SK-N-SH (cell line): ENCODE measurements at regions not wholly inside any gene's neighbourhood (a gene's known extent, or its start where the extent isn't known, plus 50 kb on each side); places are given as distances from the start of the nearest gene placed in this dataset.

Source experiments
- CTCF ChIA-PET: fragments of 300-600, 350-600 bp; formaldehyde crosslinking; extraction: SDS; loops from one replicate; lab custom pipeline; 2021; lab: Yijun Ruan, JAX
- POLR2A ChIA-PET: fragments of 350-600 bp; sonication (Branson Sonifier 250); formaldehyde crosslinking; extraction: SDS; loops from one replicate; lab custom pipeline; 2020; ENCODE audit warnings: antibody characterized with exemption, inconsistent platforms; lab: Yijun Ruan, JAX
- DNase-seq: peaks from one replicate; pipeline ENCODE4 v3.0.0; 2012
- H2AFZ ChIP-seq: fragments of 200-600 bp; sonication (generic); 2 replicates; pipeline ENCODE4 v1.8.1; 2016; ENCODE audit warnings: antibody characterized with exemption, mild to moderate bottlenecking, low read depth
- H3F3A ChIP-seq: fragments of 200-600 bp; sonication (generic); replicated peaks from 2 replicates; pipeline ENCODE3; 2016; ENCODE audit warnings: antibody characterized with exemption, mild to moderate bottlenecking; ENCODE audit not compliant: insufficient read depth
- H3K27ac ChIP-seq, 2 experiments: fragments of 200-500 bp in 1 of 2; fragments of 200-600 bp in 1 of 2; sonication (Bioruptor generic) in 1 of 2; sonication (generic), shearing (Covaris generic) in 1 of 2; 2 replicates each; pipeline versions ENCODE4 v1.5.1 to v1.6.1; 2014 to 2016; ENCODE audit warnings: low read depth in 2 of 2, inconsistent platforms in 1 of 2, low read length in 1 of 2, mild to moderate bottlenecking in 1 of 2, mixed read lengths in 1 of 2
- H3K27me3 ChIP-seq: fragments of 200-600 bp; sonication (generic), shearing (Covaris generic); 2 replicates; pipeline ENCODE4 v1.6.1; 2016; ENCODE audit warnings: mixed run types; ENCODE audit not compliant: insufficient read depth
- H3K36me3 ChIP-seq, 2 experiments: fragments of 200-500 bp in 1 of 2; fragments of 200-600 bp in 1 of 2; sonication (Bioruptor generic) in 1 of 2; sonication (generic) in 1 of 2; replicated peaks in 1 of 2; 2 replicates each; pipeline versions ENCODE3 to v1.5.1; 2014 to 2016; ENCODE audit warnings: low read length in 1 of 2, mild to moderate bottlenecking in 1 of 2; ENCODE audit not compliant: insufficient read depth in 2 of 2, control insufficient read depth in 1 of 2
- H3K4me1 ChIP-seq, 2 experiments: fragments of 200-500 bp in 1 of 2; fragments of 200-600 bp in 1 of 2; sonication (Bioruptor generic) in 1 of 2; sonication (generic), shearing (Covaris generic) in 1 of 2; 2 replicates each; pipeline versions ENCODE4 v1.5.1 to v1.6.1; 2014 to 2016; ENCODE audit warnings: low read depth in 1 of 2, low read length in 1 of 2, mixed run types in 1 of 2; ENCODE audit not compliant: insufficient read depth in 2 of 2, control insufficient read depth in 1 of 2
- H3K4me2 ChIP-seq: fragments of 200-600 bp; sonication (generic), shearing (Covaris generic); 2 replicates; pipeline ENCODE4 v1.6.1; 2017; ENCODE audit warnings: mixed run types
- H3K4me3 ChIP-seq, 2 experiments: fragments of 200-500 bp in 1 of 2; fragments of 200-600 bp in 1 of 2; sonication (Bioruptor generic) in 1 of 2; sonication (generic), shearing (Covaris generic) in 1 of 2; 2 replicates each; pipeline versions ENCODE4 v1.5.1 to v1.8.1; 2014 to 2016; ENCODE audit warnings: low read depth in 2 of 2, inconsistent platforms in 1 of 2, low read length in 1 of 2, mild to moderate bottlenecking in 1 of 2, mixed read lengths in 1 of 2, moderate library complexity in 1 of 2
- H3K79me2 ChIP-seq: fragments of 200-600 bp; sonication (generic); 2 replicates; pipeline ENCODE4 v1.8.1; 2017; ENCODE audit warnings: mild to moderate bottlenecking; ENCODE audit not compliant: insufficient read depth
- H3K9ac ChIP-seq: fragments of 200-600 bp; sonication (generic); 2 replicates; pipeline ENCODE4 v1.6.1; 2017; ENCODE audit warnings: mixed run types
- H3K9me2 ChIP-seq: fragments of 200-600 bp; sonication (generic); 2 replicates; pipeline ENCODE4 v1.6.1; 2017; ENCODE audit warnings: mixed run types
- H3K9me3 ChIP-seq: fragments of 200-600 bp; sonication (generic); 2 replicates; pipeline ENCODE4 v1.6.1; 2017; ENCODE audit warnings: mixed run types, mild to moderate bottlenecking, moderate library complexity
- H4K20me1 ChIP-seq: fragments of 200-600 bp; sonication (generic); 2 replicates; pipeline ENCODE4 v1.6.1; 2017; ENCODE audit warnings: mild to moderate bottlenecking, mixed run types; ENCODE audit not compliant: insufficient read depth
- CHD2 ChIP-seq: fragments of 150-350 bp; IDR thresholded peaks from 2 replicates; pipeline ENCODE4 v1.6.1; 2018; ENCODE audit warnings: low read length; ENCODE audit not compliant: partially characterized antibody
- CTCF ChIP-seq: fragments of 200-600 bp; sonication (generic); IDR thresholded peaks from 2 replicates; pipeline ENCODE4 v1.6.1; 2017; ENCODE audit warnings: antibody characterized with exemption, mild to moderate bottlenecking, moderate library complexity
- ELF1 ChIP-seq: IDR thresholded peaks from 2 replicates; pipeline ENCODE4 v1.4.0; 2012
- EZH2phosphoT487 ChIP-seq: fragments of 200-600 bp; sonication (generic); IDR thresholded peaks from 2 replicates; pipeline ENCODE4 v1.6.1; 2017; ENCODE audit warnings: low read depth, mixed run types, mild to moderate bottlenecking, antibody characterized with exemption, moderate library complexity, borderline replicate concordance
- FOSL2 ChIP-seq: IDR thresholded peaks from 2 replicates; pipeline ENCODE4 v1.4.0; 2012; ENCODE audit warnings: low read depth, mild to moderate bottlenecking, moderate library complexity, borderline replicate concordance
- GATA2 ChIP-seq: sonication (generic); formaldehyde crosslinking; IDR thresholded peaks from 2 replicates; pipeline ENCODE4 v1.5.0; 2020; ENCODE audit warnings: mild to moderate bottlenecking, missing genetic modification reagents
- IRF3 ChIP-seq: fragments of 150-350 bp; IDR thresholded peaks from 2 replicates; pipeline ENCODE4 v1.6.1; 2016; ENCODE audit warnings: mild to moderate bottlenecking, low read depth, low read length
- MAX ChIP-seq: IDR thresholded peaks from 2 replicates; pipeline ENCODE4 v1.4.0; 2012; ENCODE audit warnings: low read depth
- MEF2A ChIP-seq: IDR thresholded peaks from 2 replicates; pipeline ENCODE4 v1.4.0; 2012; ENCODE audit warnings: low read depth, borderline replicate concordance
- MXI1 ChIP-seq: IDR thresholded peaks from 2 replicates; pipeline ENCODE4 v1.6.1; 2012; ENCODE audit warnings: mild to moderate bottlenecking, low read depth, low read length, improper control_type of control experiment
- NFIC ChIP-seq: IDR thresholded peaks from 2 replicates; pipeline ENCODE4 v1.4.0; 2012; ENCODE audit warnings: borderline replicate concordance
- NRF1 ChIP-seq: IDR thresholded peaks from 2 replicates; pipeline ENCODE4 v1.6.1; 2012; ENCODE audit warnings: low read depth, mild to moderate bottlenecking, low read length
- PBX3 ChIP-seq: IDR thresholded peaks from 2 replicates; pipeline ENCODE4; 2012
- POLR2AphosphoS5 ChIP-seq: IDR thresholded peaks from 2 replicates; pipeline ENCODE4 v1.6.1; 2012; ENCODE audit warnings: low read depth, low read length
- RAD21 ChIP-seq: IDR thresholded peaks from 2 replicates; pipeline ENCODE4 v1.6.1; 2012; ENCODE audit warnings: mild to moderate bottlenecking, low read length
- REST ChIP-seq: IDR thresholded peaks from 2 replicates; pipeline ENCODE4 v1.6.1; 2012; ENCODE audit warnings: mild to moderate bottlenecking, low read depth, low read length, moderate library complexity
- RFX5 ChIP-seq: IDR thresholded peaks from 2 replicates; pipeline ENCODE4 v1.6.1; 2012; ENCODE audit warnings: mild to moderate bottlenecking, improper control_type of control experiment, low read length
- TAF1 ChIP-seq: IDR thresholded peaks from 2 replicates; pipeline ENCODE4 v1.6.1; 2012; ENCODE audit warnings: low read depth, mild to moderate bottlenecking, low read length, moderate library complexity, borderline replicate concordance
- TCF12 ChIP-seq: IDR thresholded peaks from 2 replicates; pipeline ENCODE4 v1.4.0; 2012
- TEAD4 ChIP-seq: IDR thresholded peaks from 2 replicates; pipeline ENCODE4 v1.4.0; 2012; ENCODE audit warnings: mild to moderate bottlenecking, borderline replicate concordance; ENCODE audit not compliant: insufficient read depth
- USF1 ChIP-seq: IDR thresholded peaks from 2 replicates; pipeline ENCODE4 v1.4.0; 2012; ENCODE audit warnings: low read depth, borderline replicate concordance
- YY1 ChIP-seq: IDR thresholded peaks from 2 replicates; pipeline ENCODE4 v1.4.0; 2012; ENCODE audit warnings: low read depth, mild to moderate bottlenecking
- WGBS: methylation state at CpG from one replicate; pipeline ENCODE4 v1.1.6; 2017; ENCODE audit warnings: low lambda C conversion rate; 5-methylcytosine and 5-hydroxymethylcytosine counted together

GRCh38 chr12:128164533-128164932, 102.4 kb upstream of the TMEM132C start:
- 8% methylated on average over 1 of the region's 1 CpG for WGBS
- H3K4me3 ChIP-seq: no peak overlapping the region
- no peaks in the 10 kb centered on the region for H3K36me3 ChIP-seq
- CTCF ChIA-PET: no interaction called here
- no peak overlapping the region for H3K27ac ChIP-seq
- no peaks in the 10 kb centered on the region for H4K20me1 ChIP-seq
- H3K27me3 ChIP-seq: no peaks in the 10 kb centered on the region
- H3K4me2 ChIP-seq: no peak overlapping the region
- H3K79me2 ChIP-seq: no peaks in the 10 kb centered on the region
- no peak overlapping the region for H3K9ac ChIP-seq
- POLR2A ChIA-PET: no interaction called here
- H2AFZ ChIP-seq: no peak overlapping the region
- peaks cover 0 to 18% of the 10 kb centered on the region in 2 experiments; a peak in 1 of 4 replicates for H3K4me1 ChIP-seq
- no peaks in the 10 kb centered on the region for H3K9me3 ChIP-seq
- no peak for TF ChIP-seq YY1
- no peak for TF ChIP-seq POLR2AphosphoS5
- TF ChIP-seq NRF1: no peak
- TF ChIP-seq RFX5: no peak
- TF ChIP-seq TEAD4: no peak
- no peak for TF ChIP-seq RAD21
- no peak for TF ChIP-seq EZH2phosphoT487
- no peaks in the 10 kb centered on the region for H3K9me2 ChIP-seq
- DNase-seq: no peak
- H3F3A ChIP-seq: no peaks in the 10 kb centered on the region

GRCh38 chr12:128165387-128165786, 101.6 kb upstream of the TMEM132C start:
- CTCF ChIA-PET: interaction anchor here (1.0 kb wide), 1 partner anchor 11 kb away, joined by 3 read pairs; no protein-coding TSS in a partner anchor

More at GRCh38 chr12:128165387-128165786, 101.6 kb upstream of the TMEM132C start:
- Histone ChIP-seq H3K36me3 (no peaks in the 10 kb centered on the region), H3K4me3 (no peak overlapping the region), H3K4me2 (no peak overlapping the region), H3K79me2 (no peaks in the 10 kb centered on the region), H3F3A (no peaks in the 10 kb centered on the region), H3K9me2 (no peaks in the 10 kb centered on the region), H3K27ac (no peak overlapping the region), H2AFZ (no peak overlapping the region), H3K4me1 (peaks cover 0 to 14% of the 10 kb centered on the region in 2 experiments; a peak in 1 of 4 replicates), H3K9me3 (no peaks in the 10 kb centered on the region), H4K20me1 (no peaks in the 10 kb centered on the region), H3K9ac (no peak overlapping the region), H3K27me3 (no peaks in the 10 kb centered on the region)
- POLR2A ChIA-PET: no interaction called here
- WGBS: 48% methylated on average over 3 of the region's 3 CpGs
- TF ChIP-seq NRF1: no peak
- no peak for TF ChIP-seq CHD2
- no peak for TF ChIP-seq GATA2 (CRISPR knock-in tag)
- no peak for TF ChIP-seq CTCF
- no peak for TF ChIP-seq NFIC
- TF ChIP-seq REST: no peak
- TF ChIP-seq PBX3: no peak
- no peak for TF ChIP-seq RFX5
- no peak for TF ChIP-seq ELF1
- TF ChIP-seq MEF2A: no peak
- no peak for TF ChIP-seq IRF3
- no peak for TF ChIP-seq USF1
- TF ChIP-seq MAX: no peak
- TF ChIP-seq TAF1: no peak
- no peak for TF ChIP-seq FOSL2
- no peak for TF ChIP-seq TCF12
- no peak for TF ChIP-seq MXI1
- TF ChIP-seq YY1: no peak
- DNase-seq: no peak
